ENCODE measurements at regions not wholly inside any gene's neighbourhood (a gene's known extent, or its start where the extent isn't known, plus 50 kb on each side); places are given as distances from the start of the nearest gene placed in this dataset.

GRCh38 chr6:150470960-150471665, 102.3 kb downstream of the IYD start:
- Histone ChIP-seq H3K27ac (ENCODE audit: low read depth in 2 of 2, low read length in 1 of 2) (no peak overlapping the region), H4K20me1 (ENCODE audit: insufficient read depth) (no peaks in the 10 kb centered on the region), H2AFZ (ENCODE audit: low read depth) (no peak overlapping the region), H3K9ac (no peak overlapping the region), H3K4me1 (ENCODE audit: control insufficient read depth in 1 of 2, insufficient read depth in 2 of 2, low read depth in 1 of 2, low read length in 1 of 2) (no peaks in the 10 kb centered on the region), H3K9me2 (no peaks in the 10 kb centered on the region), H3K79me2 (ENCODE audit: insufficient read depth) (no peaks in the 10 kb centered on the region), H3K9me3 (no peaks in the 10 kb centered on the region), H3K36me3 (replicated peaks in 1 of 2; ENCODE audit: control insufficient read depth in 1 of 2, insufficient read depth in 2 of 2, low read length in 1 of 2) (no peaks in the 10 kb centered on the region), H3F3A (replicated peaks; ENCODE audit: insufficient read depth) (no peaks in the 10 kb centered on the region), H3K4me2 (no peak overlapping the region), H3K27me3 (ENCODE audit: insufficient read depth) (no peaks in the 10 kb centered on the region), H3K4me3 (ENCODE audit: low read depth in 2 of 2, low read length in 1 of 2) (no peak overlapping the region)
- POLR2A ChIA-PET, result no interaction called here
- TF ChIP-seq NRF1 (IDR thresholded peaks at IDR 0.05; ENCODE audit: low read depth, low read length), result no peak
- TF ChIP-seq ELF1 (IDR thresholded peaks at IDR 0.05), result no peak
- no peak for TF ChIP-seq TCF12 (IDR thresholded peaks at IDR 0.05)
- TF ChIP-seq TAF1 (IDR thresholded peaks at IDR 0.05; ENCODE audit: borderline replicate concordance, low read depth, low read length), result no peak
- TF ChIP-seq EZH2phosphoT487 (IDR thresholded peaks at IDR 0.05; ENCODE audit: borderline replicate concordance, low read depth), result no peak
- TF ChIP-seq, protein P1, sequence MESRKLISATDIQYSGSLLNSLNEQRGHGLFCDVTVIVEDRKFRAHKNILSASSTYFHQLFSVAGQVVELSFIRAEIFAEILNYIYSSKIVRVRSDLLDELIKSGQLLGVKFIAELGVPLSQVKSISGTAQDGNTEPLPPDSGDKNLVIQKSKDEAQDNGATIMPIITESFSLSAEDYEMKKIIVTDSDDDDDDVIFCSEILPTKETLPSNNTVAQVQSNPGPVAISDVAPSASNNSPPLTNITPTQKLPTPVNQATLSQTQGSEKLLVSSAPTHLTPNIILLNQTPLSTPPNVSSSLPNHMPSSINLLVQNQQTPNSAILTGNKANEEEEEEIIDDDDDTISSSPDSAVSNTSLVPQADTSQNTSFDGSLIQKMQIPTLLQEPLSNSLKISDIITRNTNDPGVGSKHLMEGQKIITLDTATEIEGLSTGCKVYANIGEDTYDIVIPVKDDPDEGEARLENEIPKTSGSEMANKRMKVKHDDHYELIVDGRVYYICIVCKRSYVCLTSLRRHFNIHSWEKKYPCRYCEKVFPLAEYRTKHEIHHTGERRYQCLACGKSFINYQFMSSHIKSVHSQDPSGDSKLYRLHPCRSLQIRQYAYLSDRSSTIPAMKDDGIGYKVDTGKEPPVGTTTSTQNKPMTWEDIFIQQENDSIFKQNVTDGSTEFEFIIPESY (IDR thresholded peaks at IDR 0.05; ENCODE audit: borderline replicate concordance, low read depth), result no peak
- no peak for TF ChIP-seq MXI1 (IDR thresholded peaks at IDR 0.05; ENCODE audit: low read depth, low read length)
- no peak for TF ChIP-seq RFX5 (IDR thresholded peaks at IDR 0.05; ENCODE audit: low read length)
- TF ChIP-seq CHD2 (IDR thresholded peaks at IDR 0.05; ENCODE audit: low read length, partially characterized antibody), result no peak
- TF ChIP-seq GATA2 (CRISPR knock-in tag; IDR thresholded peaks at IDR 0.05), result no peak
- no peak for TF ChIP-seq EP300 (IDR thresholded peaks at IDR 0.05; ENCODE audit: borderline replicate concordance in 1 of 2, low read depth in 1 of 2, low read length in 1 of 2)
- no peak for TF ChIP-seq USF1 (IDR thresholded peaks at IDR 0.05; ENCODE audit: borderline replicate concordance, low read depth)
- TF ChIP-seq SIN3A (IDR thresholded peaks at IDR 0.05; ENCODE audit: borderline replicate concordance, low read depth, low read length), result no peak
- no peak for TF ChIP-seq RXRA (IDR thresholded peaks at IDR 0.05; ENCODE audit: borderline replicate concordance, low read depth)
- TF ChIP-seq, protein P2, sequence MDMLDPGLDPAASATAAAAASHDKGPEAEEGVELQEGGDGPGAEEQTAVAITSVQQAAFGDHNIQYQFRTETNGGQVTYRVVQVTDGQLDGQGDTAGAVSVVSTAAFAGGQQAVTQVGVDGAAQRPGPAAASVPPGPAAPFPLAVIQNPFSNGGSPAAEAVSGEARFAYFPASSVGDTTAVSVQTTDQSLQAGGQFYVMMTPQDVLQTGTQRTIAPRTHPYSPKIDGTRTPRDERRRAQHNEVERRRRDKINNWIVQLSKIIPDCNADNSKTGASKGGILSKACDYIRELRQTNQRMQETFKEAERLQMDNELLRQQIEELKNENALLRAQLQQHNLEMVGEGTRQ (IDR thresholded peaks at IDR 0.05; ENCODE audit: borderline replicate concordance, low read depth, low read length), result no peak
- TF ChIP-seq POLR2AphosphoS5 (IDR thresholded peaks at IDR 0.05; ENCODE audit: low read depth, low read length), result no peak
- no peak for DNase-seq
- CTCF ChIA-PET, result no interaction called here
- WGBS (ENCODE audit: low lambda C conversion rate), result under 1% methylated on average over 6 of the region's 6 CpGs

All from SK-N-SH (cell line).